NCI-H748 treated with DMSO at 0.1 percent for 48 hours (cell line): ENCODE measurements at regions not wholly inside any gene's neighbourhood (a gene's known extent, or its start where the extent isn't known, plus 50 kb on each side); places are given as distances from the start of the nearest gene placed in this dataset.
"Not testable (repeated sequence)": the region's sequence is repeated elsewhere in the genome, so short reads cannot be mapped to it uniquely, and the experiment has no call there.

Experiments
- DNase-seq: peaks from one replicate; lab custom pipeline; 2025; lab: John Stamatoyannopoulos, UW

DNA sequence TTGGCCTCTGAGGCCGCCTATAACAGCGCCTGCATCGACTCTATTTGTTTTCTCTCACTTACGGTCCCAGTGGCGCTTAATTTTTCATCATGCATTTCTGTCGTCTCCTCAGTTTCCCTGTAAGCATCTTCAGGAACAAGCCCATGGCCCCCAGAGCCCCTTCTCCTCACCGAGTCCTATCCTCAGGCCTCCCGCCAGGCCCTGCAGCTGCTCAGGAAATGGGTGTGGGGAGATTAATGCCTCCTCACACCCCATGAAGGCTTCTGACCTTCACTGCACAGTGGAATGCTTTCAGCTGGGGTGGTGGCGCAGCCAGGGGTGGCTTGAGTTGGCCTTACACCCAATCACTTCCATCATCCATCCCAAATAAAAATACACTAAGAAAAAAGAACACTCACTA, 260.4 kb downstream of the FAM43A start:
- DNase-seq = no peak

DNA sequence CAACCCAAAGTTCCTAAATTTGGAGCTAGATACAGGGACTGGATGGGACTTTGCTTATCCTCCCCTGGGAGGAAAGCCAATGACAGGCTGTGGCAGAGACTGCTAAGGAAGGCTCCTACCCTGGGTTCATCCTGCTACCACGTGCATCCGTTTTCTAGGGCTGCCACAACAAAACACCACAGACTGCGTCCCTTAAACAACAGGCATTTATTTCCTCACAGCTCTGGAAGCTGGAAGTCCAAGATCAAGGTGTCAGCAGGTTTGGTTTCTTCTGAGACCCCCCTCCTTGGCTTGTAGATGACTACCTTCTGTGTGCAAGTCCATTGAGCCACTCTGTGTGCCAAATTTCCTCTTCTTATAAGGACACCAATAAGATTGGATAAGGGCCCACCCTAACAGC, 263.9 kb downstream of the FAM43A start:
- no peak for DNase-seq

DNA sequence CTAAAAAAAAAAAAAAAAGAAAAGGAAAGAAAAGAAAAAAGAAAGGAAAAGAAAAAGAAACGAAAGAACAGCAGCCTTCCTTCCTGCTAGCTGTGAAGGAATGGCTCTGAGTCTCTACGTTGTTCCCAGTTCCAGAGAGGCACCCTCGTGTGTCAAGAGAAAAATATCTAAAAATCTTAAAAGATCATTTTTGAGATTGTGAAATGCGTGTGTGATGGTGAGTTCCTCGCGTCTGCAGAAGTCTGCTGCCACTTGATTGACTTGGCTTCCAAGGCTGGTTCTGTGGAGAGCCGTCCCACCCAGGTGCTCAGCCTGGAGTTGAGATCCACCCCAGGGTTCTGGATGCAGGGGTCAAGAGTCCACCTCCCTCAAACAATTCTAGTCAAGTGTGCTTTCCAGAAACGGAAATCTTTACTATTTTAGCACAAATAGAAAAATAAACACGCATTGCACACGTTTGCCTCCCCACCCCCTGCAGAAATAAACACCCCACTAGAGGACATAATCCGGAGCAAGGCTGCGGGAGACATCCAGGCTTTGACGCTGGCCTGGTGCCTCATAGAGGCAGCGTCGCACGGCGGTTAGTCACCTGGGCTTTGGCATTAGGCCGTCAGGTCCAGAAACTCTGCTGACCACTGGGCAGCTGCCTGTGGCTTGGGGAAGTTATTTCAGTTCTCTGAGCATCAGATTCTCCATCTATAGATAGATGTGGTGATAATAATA, 265.4 kb downstream of the FAM43A start:
- no peak for DNase-seq

DNA sequence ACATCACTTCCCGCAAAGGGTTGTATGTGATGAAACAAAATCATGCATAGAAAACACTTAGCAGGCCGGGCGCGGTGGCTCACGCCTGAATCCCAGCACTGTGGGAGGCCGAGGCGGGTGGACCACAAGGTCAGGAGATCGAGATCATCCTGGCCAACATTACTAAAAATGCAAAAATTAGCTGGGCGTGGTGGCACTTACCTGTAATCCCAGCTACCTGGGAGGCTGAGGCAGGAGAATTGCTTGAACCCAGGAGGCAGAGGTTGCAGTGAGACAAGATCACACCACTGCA, 265.9 kb downstream of the FAM43A start:
- not testable (repeated sequence) for DNase-seq

DNA sequence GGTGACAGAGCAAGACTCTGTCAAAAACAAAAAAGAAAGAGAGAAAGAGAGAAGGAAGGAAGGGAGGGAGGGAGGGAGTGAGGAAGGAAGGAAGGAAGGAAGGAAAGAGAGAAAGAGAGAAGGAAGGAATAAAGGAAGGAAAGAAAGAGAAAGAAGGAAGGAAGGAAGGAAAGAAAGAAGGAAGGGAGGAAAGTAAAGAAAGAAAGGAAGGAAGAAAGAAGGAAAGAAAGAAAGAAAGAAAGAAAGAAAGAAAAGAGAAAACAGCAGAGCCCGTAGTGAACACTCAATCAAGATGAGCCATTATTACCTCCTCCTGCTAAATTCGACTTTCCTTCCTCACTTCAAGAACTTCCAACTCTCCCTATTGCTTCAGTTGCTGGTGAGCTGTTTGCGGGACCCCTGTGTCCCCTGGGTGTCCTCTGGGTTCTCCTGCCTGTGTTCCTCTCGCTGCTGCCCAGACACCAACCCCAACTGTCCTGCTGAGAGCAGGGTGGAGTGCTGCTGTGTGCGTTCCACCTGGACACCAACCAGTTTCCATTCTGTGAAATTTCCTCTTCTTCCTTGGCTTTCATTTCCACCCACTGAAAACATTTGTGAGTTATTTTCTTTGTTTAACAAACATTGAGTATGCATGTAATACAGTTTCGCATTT, 266.4 kb downstream of the FAM43A start:
- DNase-seq = no peak

DNA sequence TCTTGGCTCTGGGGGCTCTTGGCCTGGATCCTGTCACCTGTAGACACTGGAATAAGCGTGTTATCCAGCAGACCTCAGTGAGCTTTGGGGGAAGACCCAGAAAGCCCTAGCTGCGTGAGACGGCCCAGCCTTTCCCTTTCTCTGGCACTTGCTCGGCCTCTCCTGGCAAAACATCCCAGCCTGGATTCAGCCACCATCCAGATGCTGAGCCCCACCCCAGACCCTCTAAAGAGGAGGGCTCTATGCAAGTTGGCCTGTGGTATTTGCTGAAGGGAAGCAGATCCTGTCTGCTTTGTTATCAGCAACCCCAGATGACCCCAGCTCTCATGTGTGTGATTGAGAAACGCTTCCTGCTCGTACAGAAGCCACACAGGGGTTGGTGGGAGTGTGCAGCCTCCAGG, 267.2 kb downstream of the FAM43A start:
- no peak for DNase-seq

DNA sequence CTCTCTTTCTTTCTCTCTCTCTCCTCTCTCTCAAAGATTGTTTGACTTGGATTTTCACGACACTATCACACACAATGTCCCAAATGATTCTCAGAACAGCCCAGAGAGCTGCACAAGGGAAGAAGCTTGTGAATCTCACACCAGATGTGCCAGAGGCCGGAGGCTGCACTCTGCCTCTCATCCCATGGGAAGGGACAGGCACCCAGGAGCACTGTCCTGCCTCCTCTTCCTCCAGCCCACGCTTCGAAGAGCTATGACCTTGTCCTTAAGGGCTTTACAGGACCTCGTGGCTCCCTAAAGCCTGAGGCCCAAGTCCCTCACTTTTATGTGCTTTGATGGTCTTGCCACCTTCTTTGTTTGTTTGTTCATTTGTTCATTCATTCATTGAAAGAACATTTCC, 267.6 kb downstream of the FAM43A start:
- no peak for DNase-seq

DNA sequence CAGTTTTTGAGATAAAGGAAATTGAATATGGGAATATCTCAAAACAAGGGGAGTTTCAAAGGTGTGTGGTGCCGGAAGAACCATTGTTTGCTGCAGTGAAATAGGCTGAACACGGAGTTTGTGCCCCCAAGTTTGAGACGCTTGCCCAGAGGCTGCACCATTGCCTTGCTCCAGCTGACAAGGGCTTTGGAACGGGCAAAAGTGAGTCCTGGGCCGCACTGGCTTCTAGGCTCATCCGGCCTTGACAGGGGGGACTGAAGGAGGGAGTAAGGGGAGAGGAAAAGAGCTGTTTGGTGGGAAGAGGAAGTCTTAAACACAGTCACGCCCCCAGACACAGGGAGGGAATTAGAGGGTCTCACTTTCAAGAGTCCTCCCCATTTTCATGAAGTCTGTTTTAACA, 269.9 kb downstream of the FAM43A start:
- no peak for DNase-seq

DNA sequence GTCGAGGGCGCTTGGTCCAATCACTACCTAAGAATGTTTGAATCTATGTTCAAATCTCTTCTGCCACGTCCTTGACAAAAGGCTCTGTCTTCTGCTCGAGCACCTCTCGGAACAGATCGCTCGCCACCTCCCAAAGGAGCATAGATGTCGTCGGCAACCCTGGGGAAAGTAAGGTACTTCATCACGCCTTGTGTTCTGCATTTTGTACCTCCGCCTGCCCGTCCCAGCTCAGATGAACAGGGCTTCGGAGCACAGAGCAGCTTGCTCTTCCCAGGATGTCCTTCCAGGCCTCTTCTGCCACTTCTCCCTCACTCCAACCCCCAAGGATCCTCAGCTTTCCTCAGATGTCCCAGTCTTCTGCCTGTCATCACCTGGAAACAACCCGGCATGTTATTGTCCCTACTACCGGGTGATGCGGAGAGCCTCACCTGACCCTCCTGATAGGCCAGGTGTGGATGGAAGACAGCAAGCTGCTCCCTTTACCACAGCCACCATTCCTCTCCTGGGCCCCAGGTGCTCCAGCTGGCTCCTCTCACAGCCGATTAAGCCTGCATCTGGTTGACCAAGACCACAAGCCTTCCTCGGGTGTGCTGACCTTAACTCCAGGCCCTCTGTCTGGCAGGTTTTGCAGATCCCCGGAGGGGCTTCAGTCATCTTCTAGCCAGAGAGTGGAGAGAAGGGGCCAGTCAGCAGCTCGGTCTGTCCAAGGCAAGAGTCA, 270.5 kb downstream of the FAM43A start:
- DNase-seq = no peak

DNA sequence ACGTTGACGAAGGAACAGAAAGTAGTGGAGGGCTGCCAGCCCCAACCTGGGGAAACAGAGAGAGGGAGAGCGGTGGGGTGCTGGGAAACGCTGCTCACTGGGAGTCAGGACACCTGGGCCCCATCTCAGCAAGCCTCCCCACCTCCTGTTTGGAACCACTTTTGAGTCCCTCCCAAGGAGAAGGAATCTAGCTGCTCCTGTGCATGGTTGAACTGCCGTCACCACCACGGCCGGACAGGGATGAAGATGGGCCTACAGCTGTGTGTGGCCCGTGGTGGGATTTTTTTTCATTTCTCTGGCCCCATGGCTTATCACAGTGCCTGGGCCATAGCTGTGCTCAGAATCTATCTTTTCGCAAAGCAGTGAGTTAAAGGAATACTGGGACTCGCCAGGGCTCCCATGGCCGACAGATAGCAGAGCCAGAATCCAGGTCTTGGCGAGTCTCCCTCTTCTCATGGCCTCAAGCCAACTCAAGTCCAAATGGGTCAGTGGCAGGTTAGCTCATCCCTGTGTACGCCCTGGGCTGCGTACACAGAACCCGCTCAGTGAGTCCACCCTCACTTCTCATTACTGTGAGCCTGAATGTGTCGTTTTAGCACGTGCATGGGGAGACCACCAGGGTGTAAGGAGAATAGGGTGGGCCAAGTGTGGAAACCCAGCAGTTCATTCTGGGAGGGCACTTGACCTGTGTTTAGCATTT, 271.2 kb downstream of the FAM43A start:
- no peak for DNase-seq

DNA sequence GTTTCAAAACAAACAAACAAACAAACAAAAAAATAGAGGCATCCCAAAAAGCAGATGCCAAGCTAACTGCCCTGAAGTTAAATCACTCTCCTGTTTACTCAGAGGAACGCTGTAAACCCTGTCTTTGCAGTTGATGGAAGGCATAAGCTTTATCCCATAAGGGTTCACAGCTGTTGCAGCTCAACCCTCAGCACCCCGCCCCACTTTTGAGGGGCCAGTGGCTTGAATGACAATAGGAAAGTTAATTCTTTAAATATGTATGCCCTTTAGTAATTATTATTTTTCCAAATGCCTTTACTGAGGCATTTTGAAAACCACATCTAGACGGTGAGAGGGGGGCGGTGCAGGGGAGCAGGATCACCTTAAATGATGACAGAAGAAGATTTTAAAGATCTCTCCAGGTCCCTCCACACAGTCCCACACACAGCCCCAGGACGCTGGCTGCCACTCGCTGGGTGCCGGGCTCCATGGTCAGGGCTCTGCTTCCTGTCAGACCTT, 272.1 kb downstream of the FAM43A start:
- no peak for DNase-seq

DNA sequence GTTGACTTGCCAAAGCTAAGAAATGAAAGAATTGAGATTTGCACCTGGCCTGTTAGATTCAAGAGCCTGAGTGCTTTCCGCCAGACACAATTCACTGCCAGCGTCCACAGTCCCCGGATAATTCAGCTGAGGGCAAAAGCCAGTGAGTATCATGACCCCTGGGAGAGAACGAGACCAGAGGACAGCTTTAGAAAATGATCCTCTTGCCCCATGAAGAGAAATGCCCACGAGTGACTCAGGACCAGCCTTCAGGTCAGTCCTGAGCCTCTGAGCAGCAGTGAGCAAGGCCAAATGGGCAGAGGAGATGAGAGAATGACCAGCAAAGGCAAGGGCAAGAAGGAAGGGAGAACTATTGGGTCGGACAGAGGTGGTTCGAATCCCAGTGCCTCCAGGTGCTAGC, 273.5 kb downstream of the FAM43A start:
- DNase-seq = no peak

DNA sequence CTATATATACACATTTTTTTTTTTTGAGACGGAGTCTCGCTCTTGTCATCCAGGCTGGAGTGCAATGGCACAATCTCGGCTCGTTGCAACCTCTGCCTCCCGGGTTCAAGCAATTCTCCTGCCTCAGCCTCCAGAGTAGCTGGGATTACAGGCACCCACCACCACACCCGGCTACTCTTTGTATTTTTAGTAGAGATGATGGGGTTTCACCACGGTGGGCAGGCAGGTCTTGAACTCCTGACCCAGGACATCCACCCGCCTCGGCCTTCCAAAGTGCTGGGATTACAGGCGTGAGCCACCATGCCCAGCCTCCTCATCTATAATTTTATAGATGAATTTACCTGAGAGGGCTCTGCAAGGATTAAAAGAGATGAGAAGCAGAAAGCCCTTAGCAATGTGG, 274.0 kb downstream of the FAM43A start:
- not testable (repeated sequence) for DNase-seq

DNA sequence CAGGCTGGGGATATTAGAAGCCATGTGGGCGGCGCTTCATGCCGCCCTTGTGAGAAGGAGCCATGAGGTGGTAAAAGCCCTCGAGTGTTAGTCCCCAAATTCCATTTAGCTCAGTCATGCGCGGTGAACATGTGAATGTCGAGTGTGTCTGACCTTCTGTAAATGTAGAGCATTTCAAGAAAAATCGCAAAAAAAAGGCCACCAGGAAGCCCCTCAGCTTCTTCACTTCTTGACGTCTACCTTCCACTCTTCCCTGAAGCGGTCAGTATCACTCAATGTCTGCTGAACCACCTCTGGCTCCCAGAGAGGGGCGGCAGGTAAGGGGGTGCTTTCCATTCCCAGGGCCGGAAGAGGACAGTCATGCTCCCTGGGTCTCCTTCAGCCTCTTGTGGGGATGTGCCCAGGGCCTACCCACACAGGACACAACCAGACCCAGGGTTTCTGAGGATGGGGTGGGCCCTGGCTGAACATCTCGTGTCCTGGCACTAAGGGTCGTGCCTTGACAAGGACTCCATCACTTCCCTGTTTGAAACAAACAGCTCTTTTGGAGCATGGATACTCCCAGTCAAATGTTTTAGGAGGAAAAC, 274.9 kb downstream of the FAM43A start:
- DNase-seq = no peak

DNA sequence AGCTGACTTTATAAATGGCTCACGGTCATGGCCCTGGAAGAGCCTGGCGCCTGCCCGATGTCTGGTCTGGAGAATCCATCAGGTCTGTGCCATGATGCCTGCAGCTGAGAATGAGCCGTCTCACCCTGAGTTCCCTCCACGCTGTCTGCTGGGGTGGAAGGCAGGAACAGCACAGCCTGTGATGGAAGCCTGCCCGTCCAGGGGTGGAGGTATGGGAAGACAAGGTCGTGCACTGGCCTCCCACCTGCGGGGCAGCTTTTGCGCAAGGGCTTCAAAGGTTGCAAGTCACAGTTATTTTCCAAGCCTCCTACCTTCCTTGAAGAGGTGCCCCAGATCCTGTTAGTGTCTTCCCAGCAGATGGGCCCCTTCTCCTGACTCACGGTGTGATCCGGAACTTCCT, 275.5 kb downstream of the FAM43A start:
- no peak for DNase-seq

DNA sequence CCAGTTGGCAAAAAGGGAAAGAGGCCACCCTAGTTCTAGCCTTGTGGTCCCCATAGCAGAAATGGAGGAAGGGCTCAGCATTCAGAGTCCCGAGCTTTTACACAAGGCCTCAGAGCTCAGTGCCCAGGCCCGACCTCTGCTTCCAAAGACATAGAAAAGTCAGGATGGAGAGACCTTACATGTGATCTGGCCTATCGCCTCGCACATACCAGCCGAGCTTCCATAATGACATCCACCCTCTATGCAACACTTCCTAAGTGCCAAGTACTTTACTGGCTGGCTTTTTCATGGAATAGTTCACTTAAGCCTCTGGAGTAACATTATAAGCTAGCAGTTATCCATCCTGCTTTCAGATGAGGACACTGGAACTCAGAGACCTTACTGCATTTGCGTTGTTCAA, 275.9 kb downstream of the FAM43A start:
- DNase-seq = no peak

DNA sequence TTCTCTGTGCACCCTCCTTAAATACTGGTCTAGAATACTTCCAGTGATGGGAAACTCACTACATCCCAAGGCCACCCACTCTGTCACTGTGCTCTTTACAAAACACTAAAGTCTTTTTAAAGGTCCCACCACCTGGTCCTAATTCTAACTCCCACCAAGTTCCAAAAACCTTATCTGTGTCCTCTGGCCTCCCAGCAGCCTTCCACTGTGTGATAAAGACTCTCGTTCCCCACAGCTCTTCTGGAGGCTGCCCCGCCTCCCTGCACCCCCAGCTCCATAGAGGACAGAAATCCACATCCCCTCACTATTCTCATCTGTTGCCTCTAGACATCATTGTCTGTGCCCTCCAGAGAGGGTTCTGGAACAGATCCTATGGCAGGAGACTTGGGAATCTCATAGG, 276.4 kb downstream of the FAM43A start:
- no peak for DNase-seq

DNA sequence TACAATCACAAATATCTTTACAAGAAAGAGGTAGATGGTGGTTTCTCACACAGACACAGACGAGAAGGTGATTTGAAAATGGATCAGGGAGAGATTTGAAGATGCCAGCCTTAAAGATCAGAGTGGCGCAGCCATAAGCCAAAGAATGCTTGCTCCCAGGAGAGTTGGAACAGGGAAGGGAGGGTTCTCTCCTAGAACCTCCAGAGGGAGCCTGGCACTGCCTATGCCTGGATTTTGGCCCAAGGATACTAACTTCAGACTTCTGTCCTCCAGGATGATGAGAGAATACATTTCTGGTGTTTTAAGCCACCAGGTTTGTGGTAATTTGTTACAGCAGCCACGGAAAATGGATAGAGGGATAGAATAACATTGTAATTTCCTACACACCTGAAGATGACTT, 279.1 kb downstream of the FAM43A start:
- DNase-seq = no peak

DNA sequence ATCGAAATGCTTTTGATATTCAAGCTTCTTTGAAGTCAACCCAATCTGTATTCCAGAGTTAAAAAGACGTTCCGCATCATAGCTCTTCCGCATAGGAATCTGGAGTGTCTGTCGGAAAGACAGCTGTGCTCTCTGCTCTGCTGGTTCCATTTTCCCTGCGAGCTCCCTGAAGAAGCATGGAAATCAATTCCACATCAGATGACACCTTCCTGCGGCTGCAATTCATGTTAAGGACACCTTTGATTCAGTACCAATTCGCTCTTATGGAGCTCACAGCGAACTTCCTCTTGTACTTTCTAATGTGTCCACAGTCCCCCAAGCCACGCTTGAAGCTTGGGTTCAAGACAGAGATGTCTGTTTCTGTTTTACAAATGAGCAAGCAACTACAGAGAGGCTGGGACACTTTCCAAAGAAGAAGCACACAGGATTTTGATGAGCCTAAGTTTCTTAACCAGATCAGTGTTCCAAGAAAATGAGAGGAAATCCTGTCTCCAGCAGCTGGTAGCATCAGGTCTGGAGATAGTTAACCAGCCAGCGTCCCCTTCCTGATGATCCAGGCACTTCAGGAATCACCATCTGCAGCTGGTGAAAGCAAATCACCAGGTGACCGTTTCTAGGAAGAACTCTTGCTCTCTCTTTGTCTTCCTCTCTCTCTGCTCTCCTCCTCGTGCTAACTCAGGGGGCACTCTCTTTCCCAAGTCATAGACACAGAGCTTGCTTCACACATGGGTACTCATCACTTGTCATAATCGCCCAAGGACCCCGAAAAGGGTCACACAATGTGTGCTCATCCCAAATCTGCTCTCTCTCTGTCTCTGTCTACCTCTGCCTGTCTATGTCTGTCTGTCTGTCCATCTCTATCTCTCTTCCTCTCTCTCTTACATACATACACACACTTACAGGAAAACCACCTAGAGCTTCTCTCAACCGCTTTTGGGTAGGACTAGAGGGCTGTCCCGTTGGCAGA, 281.8 kb downstream of the FAM43A start:
- DNase-seq = no peak

DNA sequence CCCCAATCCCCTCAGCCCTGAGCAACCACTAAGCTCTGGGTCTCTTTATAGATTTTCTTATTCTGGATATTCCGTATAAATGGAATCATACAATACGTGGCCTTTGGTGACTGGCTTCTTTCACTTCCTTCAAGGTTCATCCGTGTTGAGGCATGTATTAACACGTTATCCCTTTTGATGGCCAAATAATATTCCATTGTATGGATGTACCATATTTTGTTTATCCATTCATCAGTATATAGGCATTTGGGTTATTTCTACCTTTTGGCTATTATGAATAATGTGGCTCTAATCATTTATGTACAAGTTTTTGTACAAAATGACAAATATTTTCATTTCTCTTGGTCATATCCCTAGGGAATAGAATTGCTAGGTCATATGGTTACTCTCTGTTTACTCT, 284.4 kb downstream of the FAM43A start:
- DNase-seq = no peak

DNA sequence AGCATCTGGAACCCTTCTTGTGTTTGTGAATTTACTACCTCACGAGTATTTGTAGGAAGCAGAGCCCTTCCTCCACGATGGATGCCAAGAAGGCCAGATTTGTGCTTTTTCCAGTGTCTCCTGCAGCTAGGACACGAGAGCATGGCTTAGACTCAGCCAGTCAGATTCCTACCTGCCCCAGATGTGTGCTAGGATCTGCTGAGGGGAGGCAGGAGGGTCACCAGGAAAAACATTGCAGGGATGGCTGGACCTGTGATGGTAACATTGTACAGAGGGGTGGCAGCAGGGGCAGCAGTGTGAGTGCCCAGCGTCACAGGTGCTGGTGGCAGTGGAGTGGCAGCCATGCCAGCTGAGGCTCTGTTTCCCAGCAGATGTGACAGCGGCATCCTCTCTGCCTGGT, 285.3 kb downstream of the FAM43A start:
- DNase-seq = no peak
